DND-41 (cell line): ENCODE measurements at regions not wholly inside any gene's neighbourhood (a gene's known extent, or its start where the extent isn't known, plus 50 kb on each side); places are given as distances from the start of the nearest gene placed in this dataset.
"Not testable (repeated sequence)": the region's sequence is repeated elsewhere in the genome, so short reads cannot be mapped to it uniquely, and the experiment has no call there.

ENCODE experiments used
- EZH2 ChIP-seq: IDR thresholded peaks from 3 replicates; pipeline ENCODE4 v1.6.1; 2012; ENCODE audit warnings: borderline replicate concordance, low read depth, mild to moderate bottlenecking, moderate library complexity, low read length, inconsistent platforms; ENCODE audit not compliant: severe bottlenecking
- TF ChIP-seq, protein P1 (sequence below): IDR thresholded peaks from 2 replicates; pipeline ENCODE4 v1.5.1; 2012; ENCODE audit warnings: borderline replicate concordance, low read length, moderate library complexity, mild to moderate bottlenecking; ENCODE audit not compliant: poor library complexity, severe bottlenecking; ENCODE audit errors: extremely low read depth

DNA sequence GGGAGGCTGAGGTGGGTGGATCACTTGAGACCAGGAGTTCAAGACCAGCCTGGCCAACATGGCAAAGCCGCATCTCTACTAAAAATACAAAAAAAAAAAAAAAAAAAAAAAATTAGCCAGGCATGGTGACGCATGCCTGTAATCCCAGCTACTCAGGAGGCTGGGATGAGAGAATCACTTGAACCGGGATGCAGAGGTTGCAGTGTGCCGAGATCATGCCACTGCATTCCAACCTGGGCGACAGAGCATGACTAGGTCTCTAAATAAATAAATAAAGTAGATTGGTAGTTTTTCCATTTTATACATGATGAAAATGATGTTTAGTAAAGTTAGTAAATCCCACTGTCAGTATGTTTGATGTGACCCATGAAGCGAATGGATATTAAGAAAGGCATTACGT lies 531.0 kb upstream of the SPRY2 start:
- TF ChIP-seq, protein P1, sequence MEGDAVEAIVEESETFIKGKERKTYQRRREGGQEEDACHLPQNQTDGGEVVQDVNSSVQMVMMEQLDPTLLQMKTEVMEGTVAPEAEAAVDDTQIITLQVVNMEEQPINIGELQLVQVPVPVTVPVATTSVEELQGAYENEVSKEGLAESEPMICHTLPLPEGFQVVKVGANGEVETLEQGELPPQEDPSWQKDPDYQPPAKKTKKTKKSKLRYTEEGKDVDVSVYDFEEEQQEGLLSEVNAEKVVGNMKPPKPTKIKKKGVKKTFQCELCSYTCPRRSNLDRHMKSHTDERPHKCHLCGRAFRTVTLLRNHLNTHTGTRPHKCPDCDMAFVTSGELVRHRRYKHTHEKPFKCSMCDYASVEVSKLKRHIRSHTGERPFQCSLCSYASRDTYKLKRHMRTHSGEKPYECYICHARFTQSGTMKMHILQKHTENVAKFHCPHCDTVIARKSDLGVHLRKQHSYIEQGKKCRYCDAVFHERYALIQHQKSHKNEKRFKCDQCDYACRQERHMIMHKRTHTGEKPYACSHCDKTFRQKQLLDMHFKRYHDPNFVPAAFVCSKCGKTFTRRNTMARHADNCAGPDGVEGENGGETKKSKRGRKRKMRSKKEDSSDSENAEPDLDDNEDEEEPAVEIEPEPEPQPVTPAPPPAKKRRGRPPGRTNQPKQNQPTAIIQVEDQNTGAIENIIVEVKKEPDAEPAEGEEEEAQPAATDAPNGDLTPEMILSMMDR = not testable (repeated sequence)
- TF ChIP-seq EZH2 = not testable (repeated sequence)
